ENCODE measurements at regions not wholly inside any gene's neighbourhood (a gene's known extent, or its start where the extent isn't known, plus 50 kb on each side); places are given as distances from the start of the nearest gene placed in this dataset.
"Not testable (repeated sequence)": the region's sequence is repeated elsewhere in the genome, so short reads cannot be mapped to it uniquely, and the experiment has no call there.

DNA sequence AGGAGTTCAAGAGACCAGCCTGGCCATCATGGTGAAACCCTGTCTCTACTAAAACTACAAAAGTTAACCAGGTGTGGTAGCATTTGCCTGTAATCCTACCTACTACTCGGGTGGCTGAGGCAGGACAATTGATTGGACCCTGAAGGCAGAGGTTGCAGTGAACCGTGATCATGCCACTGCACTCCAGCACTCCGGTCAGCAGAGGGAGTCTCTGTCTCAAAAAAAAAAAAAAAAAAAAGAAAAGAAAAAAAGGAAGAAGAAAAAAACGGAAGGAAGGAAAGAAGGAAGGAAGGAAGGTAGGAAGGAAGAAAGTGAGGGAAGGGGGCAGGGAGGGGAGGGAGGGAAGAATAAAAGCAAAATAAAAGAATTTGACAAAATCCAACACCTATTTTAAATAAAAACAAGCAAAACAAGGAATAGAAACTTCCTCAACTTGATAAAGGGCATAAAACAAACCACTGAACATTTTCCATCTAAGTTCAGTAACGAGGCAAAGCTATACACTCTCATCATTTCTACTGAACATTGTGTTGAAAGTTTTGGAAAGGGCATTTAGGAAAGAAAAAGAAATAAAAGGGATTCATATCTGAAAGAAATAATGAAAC is 411.6 kb upstream of the SLITRK5 start:
- H3K27ac ChIP-seq = no peak overlapping the region
- no peak for DNase-seq (ENCODE audit: low read depth, low spot score)

- no peak overlapping the region for H3K27ac ChIP-seq
- peak; percentile 0 for DNase-seq (ENCODE audit: low read depth, low spot score)
Measured at GRCh38 chr13:87274209-87274819, 396.9 kb upstream of the SLITRK5 start.

DNA sequence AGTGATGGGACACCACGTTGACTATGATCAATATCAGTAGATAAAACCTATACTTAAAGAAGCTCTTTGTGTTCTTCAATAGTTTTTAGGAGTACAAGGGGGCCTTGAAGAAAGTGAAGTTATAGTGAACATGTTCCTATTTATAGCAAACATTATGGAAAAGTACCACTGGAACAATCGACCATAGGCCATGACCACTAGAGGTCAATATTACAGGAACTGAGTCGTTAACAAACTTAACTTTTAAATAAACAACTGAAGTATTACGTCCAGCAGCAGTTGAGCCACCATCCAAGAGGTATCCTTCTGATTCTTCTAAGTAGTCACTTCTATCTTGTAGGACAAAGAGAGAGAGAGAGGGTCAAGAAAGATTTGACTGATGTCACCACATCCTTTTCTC is 391.0 kb upstream of the SLITRK5 start:
- H3K27ac ChIP-seq = no peak overlapping the region
- DNase-seq (ENCODE audit: low read depth, low spot score) = no peak

- no peak for DNase-seq (ENCODE audit: low read depth, low spot score)
- no peak overlapping the region for H3K27ac ChIP-seq
Measured at GRCh38 chr13:87287721-87288120, 383.4 kb upstream of the SLITRK5 start.

- H3K27ac ChIP-seq = no peak overlapping the region
- no peak for DNase-seq (ENCODE audit: low read depth, low spot score)
Measured at GRCh38 chr13:87295636-87296035, 375.5 kb upstream of the SLITRK5 start.

DNA sequence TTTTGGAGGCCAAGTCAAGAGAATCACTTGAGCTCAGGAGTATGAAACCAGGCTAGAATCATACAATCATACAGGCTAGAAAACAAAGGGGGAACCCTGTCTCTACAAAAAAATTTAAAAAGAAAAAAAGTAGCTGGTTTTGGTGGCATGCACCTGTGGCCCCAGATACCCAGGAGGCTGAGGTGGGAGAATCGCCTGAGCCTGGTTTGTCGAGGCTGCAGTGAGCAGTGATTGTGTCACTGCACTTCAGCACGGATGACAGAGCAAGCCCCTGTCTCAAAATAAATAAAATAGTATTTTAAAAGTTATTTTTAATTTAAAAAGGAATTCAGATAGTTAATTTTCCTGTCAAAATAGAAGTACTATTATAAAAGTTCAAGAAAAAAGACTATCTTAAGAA is 369.1 kb upstream of the SLITRK5 start:
- H3K27ac ChIP-seq = no peak overlapping the region
- DNase-seq (ENCODE audit: low read depth, low spot score) = no peak

- no peak for DNase-seq (ENCODE audit: low read depth, low spot score)
- no peak overlapping the region for H3K27ac ChIP-seq
Measured at GRCh38 chr13:87302931-87303330, 368.2 kb upstream of the SLITRK5 start.

GRCh38 chr13:87311165-87311564 is 360.0 kb upstream of the SLITRK5 start:
- H3K27ac ChIP-seq = no peak overlapping the region
- DNase-seq (ENCODE audit: low read depth, low spot score) = no peak

GRCh38 chr13:87314822-87315221 is 356.3 kb upstream of the SLITRK5 start:
- H3K27ac ChIP-seq = no peak overlapping the region
- DNase-seq (ENCODE audit: low read depth, low spot score) = no peak

DNA sequence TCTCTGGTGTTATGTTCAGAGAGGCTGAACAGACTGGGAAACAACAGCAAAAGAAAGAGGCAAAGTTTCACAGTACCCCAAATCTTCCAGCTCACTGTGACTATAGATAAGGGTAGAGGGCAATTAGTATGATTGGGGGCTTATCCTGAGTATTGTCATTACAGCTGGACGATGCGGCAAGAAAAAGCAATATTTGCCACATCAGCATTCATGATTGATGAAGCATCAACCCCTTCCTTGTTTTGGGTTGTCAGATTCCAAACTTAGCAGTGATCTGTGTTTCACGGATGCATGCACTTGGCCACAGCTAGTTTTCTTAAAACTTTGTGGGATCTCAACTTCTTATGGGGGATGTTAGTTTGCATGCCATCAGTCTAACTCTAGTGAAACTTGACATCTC is 348.8 kb upstream of the SLITRK5 start:
- DNase-seq (ENCODE audit: low read depth, low spot score) = no peak
- no peak overlapping the region for H3K27ac ChIP-seq

GRCh38 chr13:87324558-87324957 is 346.6 kb upstream of the SLITRK5 start:
- no peak overlapping the region for H3K27ac ChIP-seq
- no peak for DNase-seq (ENCODE audit: low read depth, low spot score)

DNA sequence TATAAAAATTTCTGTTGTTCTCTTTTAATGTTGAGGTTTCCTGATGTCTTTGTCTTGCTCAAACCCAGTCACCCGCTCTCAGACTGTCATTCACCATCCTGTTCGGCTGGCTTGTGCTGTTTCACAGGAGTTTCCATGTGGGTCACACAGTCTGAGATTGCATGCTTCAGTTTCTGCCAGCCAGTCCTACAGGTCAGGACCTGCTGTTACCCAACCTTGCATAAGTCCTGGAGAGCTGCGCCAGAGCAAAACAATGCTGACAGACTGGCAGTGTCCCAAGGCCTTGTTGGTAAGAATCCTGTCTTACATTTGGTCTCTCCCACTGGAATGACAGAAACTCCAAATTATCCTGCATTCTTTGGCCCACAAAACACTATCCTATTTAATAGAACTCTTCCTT is 340.0 kb upstream of the SLITRK5 start:
- peak; percentile 94 for DNase-seq (ENCODE audit: low read depth, low spot score)
- peak overlapping the region; percentile 79 for H3K27ac ChIP-seq

DNA sequence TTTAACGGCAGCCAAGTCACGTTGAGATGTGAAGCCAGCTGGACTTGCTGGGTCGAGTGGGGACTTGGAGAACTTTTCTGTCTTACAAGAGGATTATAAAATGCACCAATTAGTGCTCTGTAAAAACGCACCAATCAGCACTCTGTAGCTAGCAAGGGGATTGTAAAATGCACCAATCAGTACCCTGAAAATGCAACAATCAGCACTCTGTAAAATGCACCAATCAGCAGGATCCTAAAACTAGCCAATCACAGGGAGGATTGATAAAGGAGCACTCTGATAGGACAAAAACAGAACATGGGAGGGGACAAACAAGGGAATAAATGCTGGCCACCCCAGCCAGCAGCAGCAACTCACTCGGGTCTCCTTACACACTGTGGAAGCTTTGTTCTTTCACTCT is 337.6 kb upstream of the SLITRK5 start:
- no peak overlapping the region for H3K27ac ChIP-seq
- no peak for DNase-seq (ENCODE audit: low read depth, low spot score)

DNA sequence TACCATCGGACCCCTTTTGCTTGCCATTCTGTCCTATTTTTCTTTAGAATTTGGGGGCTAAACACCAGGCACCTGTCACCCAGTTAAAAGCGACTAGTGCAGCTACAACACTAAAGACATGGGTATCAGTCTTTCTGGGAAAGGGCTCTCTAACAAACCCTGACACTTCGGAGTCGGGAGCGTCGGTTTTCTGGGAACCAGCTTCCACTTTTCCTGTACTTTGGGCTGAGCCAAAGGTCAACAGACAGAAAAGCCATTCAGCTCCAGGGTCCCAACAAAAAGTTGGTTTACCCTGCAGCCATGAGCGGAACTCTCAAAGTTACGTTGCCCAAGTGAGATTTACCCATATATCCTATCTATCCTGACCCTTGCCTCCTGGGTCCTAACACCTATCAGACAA is 337.0 kb upstream of the SLITRK5 start:
- DNase-seq (ENCODE audit: low read depth, low spot score) = no peak
- no peak overlapping the region for H3K27ac ChIP-seq

GRCh38 chr13:87336346-87336889 is 334.8 kb upstream of the SLITRK5 start:
- not testable (repeated sequence) for DNase-seq (ENCODE audit: low read depth, low spot score)

GRCh38 chr13:87344176-87344575 is 327.0 kb upstream of the SLITRK5 start:
- DNase-seq (ENCODE audit: low read depth, low spot score) = no peak
- no peak overlapping the region for H3K27ac ChIP-seq

More at GRCh38 chr13:87336346-87336889, 334.8 kb upstream of the SLITRK5 start:
- H3K27ac ChIP-seq = not testable (repeated sequence)

DNA sequence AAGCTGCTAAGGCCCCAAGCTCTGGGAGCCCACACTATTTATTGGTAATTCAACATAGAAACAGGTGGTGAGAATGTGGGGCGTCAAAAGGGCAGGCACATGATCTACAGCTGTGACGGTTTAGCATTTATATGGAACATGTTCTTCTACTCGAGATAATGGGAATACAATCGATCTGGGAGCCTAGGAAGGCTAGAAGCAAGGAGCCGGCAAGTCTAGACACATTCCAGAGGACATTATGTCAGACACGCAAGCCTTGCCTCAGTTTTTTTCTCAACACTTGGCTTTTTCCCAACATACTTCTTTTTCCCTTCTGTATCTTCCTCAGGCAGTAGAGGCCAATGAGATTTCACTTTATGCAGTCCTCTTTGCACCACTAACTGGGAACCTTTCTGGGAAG is 315.7 kb upstream of the SLITRK5 start:
- no peak for DNase-seq (ENCODE audit: low read depth, low spot score)
- no peak overlapping the region for H3K27ac ChIP-seq

DNA sequence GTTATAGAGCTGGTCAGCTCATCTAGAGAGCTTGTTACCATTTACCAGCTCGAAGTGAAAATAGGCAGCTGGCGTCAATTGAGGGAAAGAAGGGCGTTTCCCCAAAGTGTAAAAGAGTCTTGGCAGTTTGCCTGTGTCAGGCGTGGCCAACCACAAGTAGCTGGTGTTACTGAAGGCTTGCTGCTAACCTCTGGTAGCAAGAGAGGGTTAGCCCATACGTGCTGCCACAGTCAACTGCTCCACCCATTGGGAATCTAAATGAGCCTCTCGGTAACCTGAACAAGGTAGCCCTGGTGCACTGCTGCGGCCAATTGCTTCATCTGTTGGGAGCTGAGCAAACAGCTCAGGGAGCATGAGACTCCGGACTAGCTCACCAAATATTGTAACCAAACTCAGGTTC is 314.9 kb upstream of the SLITRK5 start:
- no peak for DNase-seq (ENCODE audit: low read depth, low spot score)
- no peak overlapping the region for H3K27ac ChIP-seq

GRCh38 chr13:87358319-87358718 is 312.9 kb upstream of the SLITRK5 start:
- no peak overlapping the region for H3K27ac ChIP-seq
- DNase-seq (ENCODE audit: low read depth, low spot score) = no peak

GRCh38 chr13:87361216-87361615 is 310.0 kb upstream of the SLITRK5 start:
- no peak for DNase-seq (ENCODE audit: low read depth, low spot score)
- H3K27ac ChIP-seq = no peak overlapping the region

DNA sequence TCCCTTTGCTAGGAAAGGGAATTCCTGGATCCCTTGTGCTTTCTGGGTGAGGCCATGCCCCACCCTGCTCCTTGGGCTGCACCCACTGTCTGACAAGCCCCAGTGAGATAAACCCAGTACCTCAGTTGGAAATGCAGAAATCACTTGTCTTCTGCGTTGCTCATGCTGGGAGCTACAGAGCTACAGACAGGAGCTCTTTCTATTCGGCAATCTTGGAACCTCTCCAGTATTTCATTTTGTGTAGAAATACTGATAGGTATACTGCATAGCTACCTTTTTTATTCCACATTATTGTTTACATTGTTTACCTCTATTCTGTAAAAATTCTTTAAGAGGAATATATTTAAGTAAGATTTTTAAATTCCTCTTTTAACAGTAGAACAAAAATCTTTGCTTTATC is 302.5 kb upstream of the SLITRK5 start:
- H3K27ac ChIP-seq = no peak overlapping the region
- DNase-seq (ENCODE audit: low read depth, low spot score) = no peak

GRCh38 chr13:87376081-87376480 is 295.1 kb upstream of the SLITRK5 start:
- no peak for DNase-seq (ENCODE audit: low read depth, low spot score)
- H3K27ac ChIP-seq = no peak overlapping the region

Measured in epithelial cell of prostate (primary cell).